ENCODE measurements at regions not wholly inside any gene's neighbourhood (a gene's known extent, or its start where the extent isn't known, plus 50 kb on each side); places are given as distances from the start of the nearest gene placed in this dataset.

GRCh38 chr3:76811418-76811817, 228.5 kb upstream of the ROBO2 start:
- no peak overlapping the region for H3K27ac Mint-ChIP-seq

DNA sequence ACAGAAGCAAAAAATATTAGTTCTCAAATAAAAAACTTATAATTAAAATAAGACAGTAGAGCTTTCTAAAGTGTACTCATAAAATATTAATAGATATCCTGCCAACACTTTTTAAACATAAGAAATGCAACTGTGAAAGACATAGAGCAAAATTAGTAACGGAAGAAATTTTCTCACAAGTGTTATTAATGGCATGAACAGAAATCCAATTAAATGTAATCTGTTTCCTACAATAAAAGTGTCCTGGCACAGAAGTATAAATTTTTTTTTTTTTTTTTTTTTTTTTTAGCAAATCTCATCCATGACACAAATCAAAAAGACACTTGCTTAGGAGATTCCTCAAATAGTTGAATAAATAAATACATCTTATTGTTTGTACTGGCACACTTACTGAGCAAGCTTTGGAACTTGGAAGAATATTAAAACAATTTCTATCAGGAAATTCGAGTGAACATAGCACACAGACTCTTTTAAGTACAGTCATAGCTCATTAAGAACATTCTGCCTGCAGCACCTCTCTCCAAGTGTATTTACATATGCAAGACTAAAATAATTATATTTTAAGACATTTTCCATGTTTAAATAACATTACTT, 227.2 kb upstream of the ROBO2 start:
- Mint-ChIP-seq H3K36me3 (ENCODE audit: low read depth) (no peaks in the 10 kb centered on the region), H3K4me1 (no peaks in the 10 kb centered on the region), H3K27ac (no peak overlapping the region), H3K4me3 (no peak overlapping the region), H3K9me3 (peaks cover 6% of the 10 kb centered on the region), H3K27me3 (no peaks in the 10 kb centered on the region)
- no peak for DNase-seq
- intact Hi-C loops (cut with micrococcal nuclease) = no loop called here

More at GRCh38 chr3:76811418-76811817, 228.5 kb upstream of the ROBO2 start:
- Mint-ChIP-seq H3K9me3 (peaks cover 6% of the 10 kb centered on the region), H3K36me3 (ENCODE audit: low read depth) (no peaks in the 10 kb centered on the region), H3K27me3 (no peaks in the 10 kb centered on the region), H3K4me1 (no peaks in the 10 kb centered on the region), H3K4me3 (no peak overlapping the region)
- DNase-seq = no peak
- intact Hi-C loops (cut with micrococcal nuclease) = no loop called here

DNA sequence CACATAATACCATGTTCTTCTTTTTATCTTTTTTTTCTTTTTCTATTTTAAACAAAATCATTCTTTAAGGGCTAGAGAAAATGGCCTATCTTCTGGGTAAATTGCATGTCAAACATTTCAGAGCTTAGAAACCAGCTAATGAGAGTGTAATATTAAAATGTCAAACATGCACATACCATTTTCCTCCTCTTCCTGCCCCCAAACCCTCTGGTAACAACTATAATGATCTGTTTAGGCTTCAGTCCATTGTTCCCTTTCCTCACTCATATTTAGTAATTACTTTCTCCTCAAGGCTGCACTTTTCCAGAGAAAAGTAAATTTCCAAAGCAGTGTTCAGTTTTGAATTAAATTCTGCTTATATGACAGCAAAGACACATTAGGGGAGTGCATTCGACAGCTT, 224.3 kb upstream of the ROBO2 start:
- H3K27me3 Mint-ChIP-seq = no peaks in the 10 kb centered on the region
- no peak overlapping the region for H3K4me3 Mint-ChIP-seq
- no peak overlapping the region for H3K27ac Mint-ChIP-seq
- no peaks in the 10 kb centered on the region for H3K4me1 Mint-ChIP-seq
- no peak for DNase-seq
- intact Hi-C loops (cut with micrococcal nuclease) = no loop called here
- H3K36me3 Mint-ChIP-seq (ENCODE audit: low read depth) = no peaks in the 10 kb centered on the region
- peaks cover 11% of the 10 kb centered on the region for H3K9me3 Mint-ChIP-seq

DNA sequence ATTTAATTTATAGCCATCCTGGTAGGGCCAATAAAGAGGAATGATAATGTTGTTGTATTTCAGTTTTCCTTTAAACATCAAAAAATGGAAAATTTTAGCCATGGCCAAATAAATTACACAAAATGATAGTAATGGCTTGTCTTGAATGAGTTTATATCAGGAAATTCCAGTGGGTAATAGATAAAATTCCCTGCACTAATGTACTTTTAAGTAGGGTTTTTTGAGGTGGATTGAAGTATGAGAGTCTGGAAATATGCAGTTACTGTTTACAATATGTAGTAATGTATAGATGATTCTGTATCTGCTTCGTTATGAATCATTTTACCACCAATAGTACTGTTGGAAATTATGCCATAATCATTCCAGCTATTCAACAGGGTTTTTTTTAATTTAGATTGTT, 219.4 kb upstream of the ROBO2 start:
- no peaks in the 10 kb centered on the region for H3K27me3 Mint-ChIP-seq
- peaks cover 8% of the 10 kb centered on the region for H3K9me3 Mint-ChIP-seq
- no peak overlapping the region for H3K4me3 Mint-ChIP-seq

DNA sequence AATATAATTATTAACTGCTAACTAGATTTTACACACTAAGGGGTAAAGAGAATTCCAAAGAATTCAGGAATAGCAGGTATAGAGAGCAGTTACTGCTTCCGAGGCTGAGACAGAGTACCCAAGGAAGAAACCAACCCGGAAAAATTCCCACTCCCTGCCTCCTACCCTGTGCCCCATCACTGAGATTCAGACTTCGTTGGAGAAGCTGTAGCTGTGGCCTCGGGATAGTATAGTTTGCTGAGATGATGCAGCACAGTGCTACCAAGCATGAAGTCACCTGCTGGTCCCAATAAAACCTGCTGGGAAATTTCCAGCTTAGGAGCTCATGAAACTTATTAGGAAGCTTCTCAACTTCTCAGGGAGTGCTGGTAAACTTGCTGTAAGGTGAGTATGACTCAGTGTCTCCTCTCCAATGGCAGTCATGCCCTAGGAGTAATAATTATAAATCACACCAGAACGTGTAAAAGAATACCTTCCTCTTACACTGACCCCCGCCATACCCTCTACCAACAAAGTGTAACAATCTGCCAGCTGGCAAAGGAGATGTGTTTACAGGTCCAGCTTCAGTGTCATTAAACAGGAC, 215.2 kb upstream of the ROBO2 start:
- intact Hi-C loops (cut with micrococcal nuclease) = no loop called here
- Mint-ChIP-seq H3K27me3 (no peaks in the 10 kb centered on the region), H3K9me3 (peaks cover 6% of the 10 kb centered on the region), H3K4me3 (no peak overlapping the region), H3K36me3 (ENCODE audit: low read depth) (no peaks in the 10 kb centered on the region), H3K27ac (no peak overlapping the region), H3K4me1 (no peaks in the 10 kb centered on the region)
- DNase-seq = no peak

More for the DNA sequence above, 219.4 kb upstream of the ROBO2 start:
- intact Hi-C loops (cut with micrococcal nuclease) = no loop called here
- H3K4me1 Mint-ChIP-seq = no peaks in the 10 kb centered on the region
- no peak for DNase-seq
- no peaks in the 10 kb centered on the region for H3K36me3 Mint-ChIP-seq (ENCODE audit: low read depth)
- no peak overlapping the region for H3K27ac Mint-ChIP-seq

DNA sequence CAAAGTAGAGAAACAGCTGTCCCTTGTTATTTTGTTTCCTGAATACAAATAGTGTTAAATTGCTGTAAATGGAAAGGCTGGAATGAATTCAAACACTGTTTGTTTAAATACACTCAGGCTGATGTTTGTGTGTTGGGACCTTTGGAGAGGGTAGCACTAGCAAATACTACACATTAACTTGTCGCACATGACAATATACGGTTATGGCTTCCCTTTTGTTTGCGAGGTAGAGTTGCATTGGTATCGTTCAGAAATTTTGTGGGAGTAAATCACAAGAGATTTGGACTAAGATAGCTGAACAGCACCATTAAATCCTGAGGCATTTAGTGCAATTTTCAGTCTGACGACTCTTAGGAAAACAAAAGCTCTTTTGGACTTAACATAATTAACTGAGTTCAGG, 213.0 kb upstream of the ROBO2 start:
- Mint-ChIP-seq H3K9me3 (peaks cover 6% of the 10 kb centered on the region), H3K36me3 (ENCODE audit: low read depth) (no peaks in the 10 kb centered on the region)
- intact Hi-C loops (cut with micrococcal nuclease) = no loop called here

GRCh38 chr3:76827701-76828226, 212.1 kb upstream of the ROBO2 start:
- peaks cover 6% of the 10 kb centered on the region for H3K9me3 Mint-ChIP-seq
- intact Hi-C loops (cut with micrococcal nuclease) = no loop called here
- no peaks in the 10 kb centered on the region for H3K36me3 Mint-ChIP-seq (ENCODE audit: low read depth)
- no peak for DNase-seq
- no peak overlapping the region for H3K4me3 Mint-ChIP-seq
- no peaks in the 10 kb centered on the region for H3K4me1 Mint-ChIP-seq
- no peak overlapping the region for H3K27ac Mint-ChIP-seq
- no peaks in the 10 kb centered on the region for H3K27me3 Mint-ChIP-seq

More for the DNA sequence above, 213.0 kb upstream of the ROBO2 start:
- Mint-ChIP-seq H3K27ac (no peak overlapping the region), H3K27me3 (no peaks in the 10 kb centered on the region), H3K4me3 (no peak overlapping the region), H3K4me1 (no peaks in the 10 kb centered on the region)
- no peak for DNase-seq

DNA sequence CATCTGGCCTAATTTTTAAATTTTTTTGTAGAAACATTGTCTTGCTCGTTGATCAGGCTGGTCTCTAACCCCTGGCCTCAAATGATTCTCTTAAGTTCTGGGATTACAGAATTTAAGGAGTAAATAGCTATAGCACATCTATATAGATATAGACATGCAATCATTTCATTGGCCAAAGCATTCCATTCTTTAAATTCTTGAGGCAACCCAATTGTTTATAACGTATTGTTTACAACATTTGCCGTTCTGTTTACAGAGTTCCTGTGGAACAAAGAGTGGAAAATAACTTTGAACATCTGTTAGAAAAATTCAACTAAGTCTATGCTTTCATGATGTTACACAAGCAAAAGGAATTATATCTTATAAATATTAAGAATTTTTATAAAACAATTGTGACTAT, 205.2 kb upstream of the ROBO2 start:
- DNase-seq = no peak
- Mint-ChIP-seq H3K4me1 (no peaks in the 10 kb centered on the region), H3K4me3 (no peak overlapping the region), H3K27me3 (no peaks in the 10 kb centered on the region), H3K9me3 (peaks cover 8% of the 10 kb centered on the region), H3K27ac (no peak overlapping the region), H3K36me3 (ENCODE audit: low read depth) (no peaks in the 10 kb centered on the region)
- intact Hi-C loops (cut with micrococcal nuclease) = no loop called here

- DNase-seq = no peak
- intact Hi-C loops (cut with micrococcal nuclease) = no loop called here
- Mint-ChIP-seq H3K27me3 (no peaks in the 10 kb centered on the region), H3K4me1 (no peaks in the 10 kb centered on the region), H3K36me3 (ENCODE audit: low read depth) (no peaks in the 10 kb centered on the region), H3K4me3 (no peak overlapping the region), H3K27ac (no peak overlapping the region), H3K9me3 (peaks cover 10% of the 10 kb centered on the region)
Observed at GRCh38 chr3:76841747-76842146, 198.2 kb upstream of the ROBO2 start.

DNA sequence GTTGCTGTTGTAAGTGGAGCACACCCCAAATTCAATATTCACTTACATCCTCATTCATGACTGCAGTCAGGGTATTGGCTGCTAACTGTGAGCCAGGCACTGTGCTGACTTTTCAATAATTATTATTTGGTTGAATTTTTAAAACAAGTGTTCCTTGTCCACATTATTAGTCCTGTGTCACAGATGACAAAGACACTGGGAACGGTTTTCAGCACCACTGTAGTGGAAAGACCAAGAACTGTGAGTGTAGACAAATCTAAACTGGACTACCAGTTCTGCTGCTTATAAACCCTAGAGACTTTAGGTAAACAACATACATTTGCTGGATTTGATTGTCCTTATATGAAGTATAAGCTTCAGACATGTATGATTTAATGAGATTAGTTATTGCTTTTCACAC, 197.7 kb upstream of the ROBO2 start:
- Mint-ChIP-seq H3K36me3 (ENCODE audit: low read depth) (no peaks in the 10 kb centered on the region), H3K4me3 (no peak overlapping the region), H3K27me3 (no peaks in the 10 kb centered on the region), H3K27ac (no peak overlapping the region), H3K9me3 (peaks cover 10% of the 10 kb centered on the region), H3K4me1 (no peaks in the 10 kb centered on the region)
- no peak for DNase-seq
- intact Hi-C loops (cut with micrococcal nuclease) = no loop called here

DNA sequence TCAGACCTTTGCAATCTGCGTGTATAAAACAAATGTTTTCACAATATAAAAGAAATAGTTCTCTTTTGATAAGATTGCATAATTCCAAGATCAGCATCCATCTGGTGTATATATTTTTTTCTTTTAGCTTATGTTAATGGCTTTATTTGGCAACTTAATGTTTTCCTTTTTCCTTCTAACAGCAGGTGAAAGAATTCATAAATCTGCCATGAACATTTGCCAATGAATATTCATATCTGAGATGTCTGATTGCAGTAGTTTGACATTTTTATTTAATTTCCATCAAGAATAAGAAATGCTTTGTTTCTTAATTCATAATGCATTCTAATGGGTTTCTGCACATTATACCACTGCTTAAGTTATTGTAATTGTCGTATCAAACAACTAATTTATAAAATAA, 184.4 kb upstream of the ROBO2 start:
- Mint-ChIP-seq H3K36me3 (ENCODE audit: low read depth) (no peaks in the 10 kb centered on the region), H3K4me1 (no peaks in the 10 kb centered on the region), H3K4me3 (no peak overlapping the region), H3K9me3 (no peaks in the 10 kb centered on the region), H3K27me3 (no peaks in the 10 kb centered on the region), H3K27ac (no peak overlapping the region)
- DNase-seq = no peak
- intact Hi-C loops (cut with micrococcal nuclease) = no loop called here

- H3K9me3 Mint-ChIP-seq = peaks cover 4% of the 10 kb centered on the region
Observed at GRCh38 chr3:76859596-76859995, 180.3 kb upstream of the ROBO2 start.

GRCh38 chr3:76864355-76864754, 175.5 kb upstream of the ROBO2 start:
- H3K4me3 Mint-ChIP-seq = no peak overlapping the region
- DNase-seq = no peak
- H3K27ac Mint-ChIP-seq = no peak overlapping the region
- intact Hi-C loops (cut with micrococcal nuclease) = no loop called here
- H3K9me3 Mint-ChIP-seq = peaks cover 8% of the 10 kb centered on the region
- H3K27me3 Mint-ChIP-seq = no peaks in the 10 kb centered on the region
- H3K4me1 Mint-ChIP-seq = no peaks in the 10 kb centered on the region
- no peaks in the 10 kb centered on the region for H3K36me3 Mint-ChIP-seq (ENCODE audit: low read depth)

More at GRCh38 chr3:76859596-76859995, 180.3 kb upstream of the ROBO2 start:
- DNase-seq = no peak
- Mint-ChIP-seq H3K4me3 (no peak overlapping the region), H3K36me3 (ENCODE audit: low read depth) (no peaks in the 10 kb centered on the region), H3K27ac (no peak overlapping the region), H3K27me3 (no peaks in the 10 kb centered on the region), H3K4me1 (no peaks in the 10 kb centered on the region)
- intact Hi-C loops (cut with micrococcal nuclease) = no loop called here

DNA sequence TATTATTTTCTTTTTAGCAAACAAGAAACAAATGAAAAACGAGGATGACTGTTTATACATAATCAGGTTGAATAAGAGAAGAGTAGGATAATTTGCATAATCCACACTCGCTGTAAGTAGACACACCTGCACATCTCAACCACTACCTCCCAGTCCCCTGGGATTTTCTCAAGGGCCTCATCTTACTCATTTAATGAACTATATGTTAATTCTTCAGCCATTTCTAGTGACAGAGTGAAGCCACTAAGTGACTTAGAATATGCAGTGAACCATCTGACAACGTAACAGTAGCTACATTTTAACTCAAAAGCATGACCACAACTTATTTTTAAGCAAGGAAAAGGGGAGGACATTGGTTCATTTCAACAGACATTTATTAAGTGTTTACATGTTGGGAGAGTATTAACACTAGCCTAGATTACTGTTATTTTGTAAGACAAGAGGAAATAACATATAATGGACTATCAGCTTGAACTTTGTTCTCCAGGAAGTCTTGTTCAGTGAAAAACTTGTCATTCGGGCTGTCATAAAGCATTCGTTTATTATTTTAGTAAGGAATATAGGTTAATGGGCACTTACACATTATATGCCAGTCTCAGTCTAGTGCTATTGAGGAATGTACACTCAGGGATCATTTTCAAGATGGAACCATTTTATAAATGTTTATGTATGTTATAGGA, 173.0 kb upstream of the ROBO2 start:
- Mint-ChIP-seq H3K36me3 (ENCODE audit: low read depth) (no peaks in the 10 kb centered on the region), H3K27ac (no peak overlapping the region), H3K4me3 (no peak overlapping the region), H3K9me3 (peaks cover 8% of the 10 kb centered on the region), H3K4me1 (no peaks in the 10 kb centered on the region), H3K27me3 (no peaks in the 10 kb centered on the region)
- intact Hi-C loops (cut with micrococcal nuclease) = no loop called here
- no peak for DNase-seq
